ENCODE measurements at regions not wholly inside any gene's neighbourhood (a gene's known extent, or its start where the extent isn't known, plus 50 kb on each side); places are given as distances from the start of the nearest gene placed in this dataset.

DNA sequence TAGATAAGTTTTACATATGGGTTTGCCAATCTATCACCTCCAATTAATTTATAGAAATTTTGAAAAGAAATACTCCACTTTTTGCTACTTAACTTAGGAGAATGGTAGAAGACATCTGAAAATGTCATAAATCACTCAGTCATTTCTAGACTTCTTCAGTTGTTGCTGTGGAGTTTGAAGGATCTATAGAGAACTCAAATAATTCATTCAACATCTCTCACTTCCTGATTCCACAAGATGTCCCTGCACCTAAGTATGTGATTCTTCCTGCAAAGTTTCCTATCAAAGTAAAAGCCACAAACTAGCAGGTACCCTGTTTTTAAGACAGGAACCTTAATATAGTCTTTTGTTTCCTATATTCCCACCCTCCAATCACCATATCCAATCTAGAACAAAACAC lies 297.1 kb upstream of the ATP10B start:
- TF ChIP-seq, protein P1, sequence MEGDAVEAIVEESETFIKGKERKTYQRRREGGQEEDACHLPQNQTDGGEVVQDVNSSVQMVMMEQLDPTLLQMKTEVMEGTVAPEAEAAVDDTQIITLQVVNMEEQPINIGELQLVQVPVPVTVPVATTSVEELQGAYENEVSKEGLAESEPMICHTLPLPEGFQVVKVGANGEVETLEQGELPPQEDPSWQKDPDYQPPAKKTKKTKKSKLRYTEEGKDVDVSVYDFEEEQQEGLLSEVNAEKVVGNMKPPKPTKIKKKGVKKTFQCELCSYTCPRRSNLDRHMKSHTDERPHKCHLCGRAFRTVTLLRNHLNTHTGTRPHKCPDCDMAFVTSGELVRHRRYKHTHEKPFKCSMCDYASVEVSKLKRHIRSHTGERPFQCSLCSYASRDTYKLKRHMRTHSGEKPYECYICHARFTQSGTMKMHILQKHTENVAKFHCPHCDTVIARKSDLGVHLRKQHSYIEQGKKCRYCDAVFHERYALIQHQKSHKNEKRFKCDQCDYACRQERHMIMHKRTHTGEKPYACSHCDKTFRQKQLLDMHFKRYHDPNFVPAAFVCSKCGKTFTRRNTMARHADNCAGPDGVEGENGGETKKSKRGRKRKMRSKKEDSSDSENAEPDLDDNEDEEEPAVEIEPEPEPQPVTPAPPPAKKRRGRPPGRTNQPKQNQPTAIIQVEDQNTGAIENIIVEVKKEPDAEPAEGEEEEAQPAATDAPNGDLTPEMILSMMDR (IDR thresholded peaks at IDR 0.05): no peak
- no peak for TF ChIP-seq POLR2A (IDR thresholded peaks at IDR 0.05)
